ENCODE measurements at regions not wholly inside any gene's neighbourhood (a gene's known extent, or its start where the extent isn't known, plus 50 kb on each side); places are given as distances from the start of the nearest gene placed in this dataset.

- H3K4me1 ChIP-seq: no peaks in the 10 kb centered on the region
- no peaks in the 10 kb centered on the region for H3K36me3 ChIP-seq
- no peak overlapping the region for H3K4me3 ChIP-seq
- no peak overlapping the region for H3K27ac ChIP-seq
- no peaks in the 10 kb centered on the region for H3K27me3 ChIP-seq
- H3K9me3 ChIP-seq: no peaks in the 10 kb centered on the region
- 82 to 92% methylated on average over 2 of the region's 2 CpGs for WGBS, 2 donors (ENCODE audit: low coverage in 1 of 2)
- ATAC-seq: no peak
- TF ChIP-seq CTCF (IDR thresholded peaks at IDR 0.05) (no peak), POLR2A (IDR thresholded peaks at IDR 0.05) (no peak), EP300 (IDR thresholded peaks at IDR 0.05) (no peak), POLR2AphosphoS5 (IDR thresholded peaks at IDR 0.05) (no peak)
These were observed 955.4 kb downstream of the EFNB2 start for GRCh38 chr13:105579821-105580710.

- Histone ChIP-seq H3K27me3 (no peaks in the 10 kb centered on the region), H3K4me1 (no peaks in the 10 kb centered on the region), H3K27ac (no peak overlapping the region), H3K9me3 (no peaks in the 10 kb centered on the region), H3K36me3 (no peaks in the 10 kb centered on the region), H3K4me3 (no peak overlapping the region)
- ATAC-seq: no peak
- 57 to 78% methylated on average over 1 of the region's 1 CpG for WGBS, 2 donors (ENCODE audit: low coverage in 1 of 2)
- TF ChIP-seq EP300 (IDR thresholded peaks at IDR 0.05) (no peak), CTCF (IDR thresholded peaks at IDR 0.05) (no peak), POLR2AphosphoS5 (IDR thresholded peaks at IDR 0.05) (no peak), POLR2A (IDR thresholded peaks at IDR 0.05) (no peak)
These were observed 962.3 kb downstream of the EFNB2 start for GRCh38 chr13:105573136-105573535.

- Histone ChIP-seq H3K36me3 (no peaks in the 10 kb centered on the region), H3K27me3 (no peaks in the 10 kb centered on the region), H3K27ac (no peak overlapping the region), H3K9me3 (no peaks in the 10 kb centered on the region), H3K4me1 (no peaks in the 10 kb centered on the region), H3K4me3 (no peak overlapping the region)
- WGBS, 2 donors (ENCODE audit: low coverage in 1 of 2): 53 to 55% methylated on average over 1 of the region's 1 CpG
- TF ChIP-seq POLR2A (IDR thresholded peaks at IDR 0.05) (no peak), EP300 (IDR thresholded peaks at IDR 0.05) (no peak), CTCF (IDR thresholded peaks at IDR 0.05) (no peak), POLR2AphosphoS5 (IDR thresholded peaks at IDR 0.05) (no peak)
- no peak for ATAC-seq
These were observed 963.1 kb downstream of the EFNB2 start for GRCh38 chr13:105572401-105572800.

GRCh38 chr13:105569816-105570215, 965.6 kb downstream of the EFNB2 start:
- Histone ChIP-seq H3K4me1 (no peaks in the 10 kb centered on the region), H3K27ac (no peak overlapping the region), H3K4me3 (no peak overlapping the region), H3K9me3 (no peaks in the 10 kb centered on the region), H3K36me3 (no peaks in the 10 kb centered on the region), H3K27me3 (no peaks in the 10 kb centered on the region)
- WGBS, 2 donors (ENCODE audit: low coverage in 1 of 2): 94 to 100% methylated on average over 2 of the region's 2 CpGs
- ATAC-seq: no peak
- no peak for TF ChIP-seq CTCF (IDR thresholded peaks at IDR 0.05)
- no peak for TF ChIP-seq POLR2AphosphoS5 (IDR thresholded peaks at IDR 0.05)
- no peak for TF ChIP-seq EP300 (IDR thresholded peaks at IDR 0.05)
- no peak for TF ChIP-seq POLR2A (IDR thresholded peaks at IDR 0.05)

GRCh38 chr13:105567951-105568525, 967.4 kb downstream of the EFNB2 start:
- no peak for TF ChIP-seq EP300 (IDR thresholded peaks at IDR 0.05)
- TF ChIP-seq POLR2A (IDR thresholded peaks at IDR 0.05): no peak
- TF ChIP-seq CTCF (IDR thresholded peaks at IDR 0.05): no peak
- no peak for TF ChIP-seq POLR2AphosphoS5 (IDR thresholded peaks at IDR 0.05)
- whole genome bisulfite sequencing, 2 donors (ENCODE audit: low coverage in 1 of 2): 73 to 89% methylated on average over 7 of the region's 7 CpGs
- no peak for ATAC-seq

More at GRCh38 chr13:105567951-105568525, 967.4 kb downstream of the EFNB2 start:
- Histone ChIP-seq H3K36me3 (no peaks in the 10 kb centered on the region), H3K27me3 (no peaks in the 10 kb centered on the region), H3K4me1 (no peaks in the 10 kb centered on the region), H3K9me3 (no peaks in the 10 kb centered on the region), H3K4me3 (no peak overlapping the region), H3K27ac (no peak overlapping the region)

All from gastroesophageal sphincter (tissue), 4 donors.